SK-N-DZ (cell line): ENCODE measurements at regions not wholly inside any gene's neighbourhood (a gene's known extent, or its start where the extent isn't known, plus 50 kb on each side); places are given as distances from the start of the nearest gene placed in this dataset.
"Not testable (repeated sequence)": the region's sequence is repeated elsewhere in the genome, so short reads cannot be mapped to it uniquely, and the experiment has no call there.

Experiments
- DNase-seq: peaks from one replicate; pipeline ENCODE4 v3.0.0-alpha.2; 2015; ENCODE audit warnings: low spot score

GRCh38 chr10:6817770-6818169 is 237.7 kb upstream of the PRKCQ start:
- DNase-seq, result no peak

DNA sequence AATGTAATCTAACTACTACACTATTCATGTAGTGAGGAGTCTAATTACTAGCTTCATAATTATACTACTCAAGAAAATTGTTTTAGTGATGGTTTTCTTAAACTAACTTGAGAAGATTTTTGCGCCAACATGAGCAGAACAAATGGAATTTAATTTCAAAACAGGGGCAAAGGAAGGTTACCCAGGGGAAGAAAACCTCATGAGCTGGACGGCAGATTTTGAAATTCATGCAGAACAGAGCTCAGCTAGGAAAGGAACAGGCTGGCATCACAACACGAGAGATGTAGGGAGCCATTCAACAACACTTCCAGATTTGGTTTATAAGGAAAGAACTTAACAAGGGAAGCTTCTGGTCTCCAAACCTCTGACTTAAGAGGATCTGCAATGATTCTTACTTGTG is 235.3 kb upstream of the PRKCQ start:
- DNase-seq, result no peak

DNA sequence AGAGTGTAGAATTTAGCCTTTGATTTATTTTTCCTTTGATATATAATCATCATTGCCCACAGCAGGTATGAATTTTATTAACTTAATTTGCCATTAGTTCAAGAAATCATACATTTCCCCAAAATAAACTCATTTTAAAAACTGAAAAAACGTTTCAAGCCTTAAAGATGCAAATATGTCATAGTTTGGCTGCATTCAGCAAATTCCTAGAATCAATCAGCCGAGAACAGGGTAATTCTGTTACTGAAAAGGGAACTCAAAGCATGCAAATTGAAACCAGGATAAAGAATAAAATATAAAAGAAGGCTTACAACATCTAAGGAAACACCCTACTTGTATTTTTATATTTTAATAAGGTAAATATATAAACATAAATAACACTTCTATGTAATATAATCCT is 233.8 kb upstream of the PRKCQ start:
- DNase-seq, result no peak

- DNase-seq, result no peak
Observed at GRCh38 chr10:6813306-6813705, 233.2 kb upstream of the PRKCQ start.

DNA sequence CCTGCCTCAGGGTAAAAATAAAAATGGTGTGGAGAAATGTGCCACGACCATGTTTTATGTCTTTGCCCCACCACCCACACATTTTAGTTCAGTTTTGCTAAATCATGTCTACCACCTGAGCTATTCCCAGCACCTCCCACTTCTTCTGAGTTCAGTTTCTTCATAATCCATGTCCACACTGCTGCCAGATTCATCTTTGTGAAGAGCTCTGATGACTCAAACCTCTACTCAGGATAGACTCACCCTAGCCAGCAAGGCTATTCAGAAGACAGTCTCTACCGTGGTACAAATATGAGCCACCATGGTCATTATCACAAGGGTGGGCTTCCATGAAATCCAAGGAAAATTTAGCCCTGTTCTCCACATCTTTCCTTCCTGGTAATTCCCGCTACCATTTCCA is 231.1 kb upstream of the PRKCQ start:
- DNase-seq, result no peak

DNA sequence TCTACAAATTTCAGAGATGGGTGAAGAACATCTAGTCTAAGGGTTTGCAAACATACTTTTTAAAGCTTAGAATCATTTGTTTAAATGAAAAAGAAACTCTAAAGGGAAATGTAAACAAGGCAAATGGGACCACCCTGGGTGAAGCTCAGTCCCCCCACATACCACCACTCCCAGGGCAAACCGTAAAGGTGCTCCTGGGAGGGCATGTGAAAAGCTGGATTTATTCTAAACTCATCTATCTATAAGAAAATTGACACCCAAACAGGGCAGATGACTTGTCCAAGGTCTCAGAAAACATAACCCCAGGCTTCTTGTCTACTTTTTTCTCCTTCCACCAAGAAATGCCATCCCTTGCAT is 223.3 kb upstream of the PRKCQ start:
- DNase-seq, result no peak

DNA sequence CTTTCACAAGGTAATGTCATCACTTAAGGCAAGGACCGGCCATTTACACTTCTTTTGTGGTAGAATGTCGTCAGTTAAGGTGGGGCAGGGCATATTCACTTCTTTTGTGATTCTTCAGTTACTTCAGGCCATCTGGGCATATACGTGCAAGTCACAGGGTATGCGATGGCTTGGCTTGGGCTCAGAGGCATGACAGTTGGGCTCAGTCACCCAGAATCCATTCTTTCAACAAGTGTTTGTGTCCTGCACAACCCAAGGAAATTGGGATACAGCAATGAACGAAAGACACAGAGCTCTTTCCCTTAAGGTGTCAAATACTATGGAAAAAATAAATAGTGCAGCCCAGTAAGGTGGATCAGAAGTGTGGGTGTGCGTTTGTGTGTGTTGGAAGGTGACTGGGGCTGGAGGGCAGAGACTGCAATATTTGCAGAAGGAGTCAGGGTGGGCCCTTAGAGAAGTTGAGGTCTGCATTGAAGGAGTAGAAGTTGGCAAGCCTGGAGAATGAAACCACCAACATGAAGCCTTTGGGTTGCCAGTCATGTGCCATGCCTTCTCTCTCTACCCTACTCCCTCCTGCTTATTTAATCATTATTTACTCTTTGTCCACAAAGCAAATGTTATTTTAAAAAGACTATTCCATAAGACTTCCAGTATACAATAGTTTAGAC is 222.8 kb upstream of the PRKCQ start:
- no peak for DNase-seq

DNA sequence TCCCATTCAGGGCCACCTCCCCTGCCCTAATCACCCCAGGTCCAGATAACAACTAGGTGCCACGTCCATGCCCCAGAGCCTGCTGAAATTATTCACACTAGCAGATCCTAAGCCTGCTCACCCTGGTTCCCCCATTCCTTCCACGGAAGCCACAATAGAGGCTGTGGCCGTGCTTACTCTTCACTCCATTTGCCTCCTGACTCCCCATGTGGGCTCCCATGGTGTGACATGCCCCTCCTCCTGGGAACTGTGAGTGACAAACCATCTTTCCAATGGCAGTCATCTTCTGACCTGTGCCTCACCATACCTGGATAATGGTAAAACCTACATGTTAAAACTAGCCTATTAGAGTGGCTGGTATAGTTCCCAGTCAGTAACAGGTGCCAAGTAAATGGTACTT is 216.2 kb upstream of the PRKCQ start:
- no peak for DNase-seq

GRCh38 chr10:6795541-6795940 is 215.5 kb upstream of the PRKCQ start:
- no peak for DNase-seq

GRCh38 chr10:6794841-6795240 is 214.8 kb upstream of the PRKCQ start:
- DNase-seq, result not testable (repeated sequence)

DNA sequence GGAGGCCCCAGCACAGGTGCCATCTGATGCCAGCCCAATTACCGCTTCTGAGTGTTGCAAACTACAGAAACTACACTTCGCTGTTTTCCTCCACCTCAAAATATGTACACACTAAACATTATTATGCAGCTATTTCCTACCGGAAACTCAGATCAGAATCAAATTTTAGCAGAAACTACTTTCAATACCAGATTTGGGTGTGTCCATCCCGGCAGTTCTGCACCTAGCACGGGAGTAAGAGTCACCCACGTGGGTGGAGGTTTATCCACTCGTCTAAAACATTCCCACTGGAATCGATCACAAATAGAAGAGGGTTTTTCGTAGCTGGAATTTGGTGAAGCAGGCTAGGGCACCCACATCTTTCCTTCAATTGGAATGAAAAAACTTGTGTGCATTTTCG is 214.4 kb upstream of the PRKCQ start:
- DNase-seq, result no peak

GRCh38 chr10:6788731-6789130 is 208.7 kb upstream of the PRKCQ start:
- DNase-seq, result no peak

DNA sequence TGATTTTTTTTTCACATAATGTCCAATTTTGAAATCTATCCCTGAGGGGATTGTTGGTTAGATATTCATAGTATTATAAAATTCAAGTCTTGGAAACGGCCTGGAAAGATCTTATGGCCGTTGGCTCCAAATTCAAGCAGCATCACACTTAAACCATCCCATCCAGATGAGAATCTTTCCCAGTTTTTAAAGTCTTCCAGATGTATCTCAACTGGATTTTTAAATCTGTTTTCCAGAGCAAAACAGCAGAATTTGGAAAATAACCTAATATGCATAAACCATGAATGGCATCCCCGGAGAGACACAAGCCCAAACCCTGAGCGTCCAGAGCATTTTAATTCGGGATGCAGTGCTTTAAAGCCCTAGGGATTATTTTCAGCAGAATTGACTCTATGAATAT is 208.2 kb upstream of the PRKCQ start:
- DNase-seq, result no peak

DNA sequence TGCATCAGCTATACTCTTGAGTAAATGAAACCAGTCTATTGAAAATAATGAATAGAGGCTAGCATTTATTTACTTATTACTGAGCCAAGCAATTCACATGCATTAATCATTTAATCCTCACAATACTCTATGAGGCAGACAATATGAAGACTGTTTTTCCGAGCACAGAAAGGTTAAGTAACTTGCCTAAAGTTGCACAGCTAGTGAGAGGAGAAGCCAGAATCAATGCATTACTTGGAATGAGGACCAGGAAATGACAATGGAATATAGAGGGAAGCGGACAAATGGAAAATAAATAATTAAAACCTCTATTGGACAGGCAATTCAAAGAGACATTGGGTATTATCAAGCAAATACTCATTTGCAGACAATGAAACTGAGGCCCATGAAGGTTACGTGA is 207.6 kb upstream of the PRKCQ start:
- no peak for DNase-seq

DNA sequence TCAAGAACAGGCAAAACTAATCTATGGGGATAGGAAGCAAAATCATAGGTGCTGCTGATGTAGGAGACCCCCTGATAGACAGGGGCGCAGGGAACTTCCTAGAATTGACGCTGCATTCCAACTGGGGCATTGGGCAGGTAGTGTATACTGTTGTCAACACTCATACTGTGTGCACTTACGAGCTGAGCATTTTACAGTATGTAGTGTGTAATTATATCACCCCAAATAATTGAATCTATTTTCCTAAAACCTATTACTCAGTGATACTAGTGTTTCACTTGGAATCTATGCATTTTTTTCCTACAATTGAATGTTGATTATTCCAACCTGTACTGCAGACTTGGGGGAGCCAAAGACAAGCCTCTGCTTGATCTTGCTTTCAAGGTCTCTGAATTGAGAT is 207.0 kb upstream of the PRKCQ start:
- no peak for DNase-seq

GRCh38 chr10:6786579-6787031 is 206.5 kb upstream of the PRKCQ start:
- DNase-seq, result no peak

- not testable (repeated sequence) for DNase-seq
Observed at GRCh38 chr10:6784429-6784828, 204.4 kb upstream of the PRKCQ start.

DNA sequence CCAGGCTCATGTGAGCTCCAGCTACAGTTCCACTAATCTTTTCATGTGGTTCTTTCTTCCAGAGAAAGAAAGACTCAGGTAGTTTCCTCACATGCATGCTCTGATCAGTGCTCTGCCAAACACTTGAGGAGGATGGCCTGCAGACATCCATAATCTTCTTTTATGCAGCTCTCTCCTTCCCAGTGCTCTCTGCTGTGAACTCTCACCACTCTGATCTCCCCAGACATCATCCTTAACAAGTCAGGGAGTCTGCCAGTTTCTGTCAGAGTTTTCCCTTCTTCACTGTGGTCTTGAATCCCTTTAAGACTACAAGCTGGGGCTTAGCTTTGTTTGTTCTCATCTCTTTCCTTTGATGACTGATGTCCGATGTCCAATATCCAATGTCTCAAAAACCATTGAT is 203.4 kb upstream of the PRKCQ start:
- DNase-seq, result no peak

GRCh38 chr10:6782378-6782777 is 202.3 kb upstream of the PRKCQ start:
- DNase-seq, result no peak

DNA sequence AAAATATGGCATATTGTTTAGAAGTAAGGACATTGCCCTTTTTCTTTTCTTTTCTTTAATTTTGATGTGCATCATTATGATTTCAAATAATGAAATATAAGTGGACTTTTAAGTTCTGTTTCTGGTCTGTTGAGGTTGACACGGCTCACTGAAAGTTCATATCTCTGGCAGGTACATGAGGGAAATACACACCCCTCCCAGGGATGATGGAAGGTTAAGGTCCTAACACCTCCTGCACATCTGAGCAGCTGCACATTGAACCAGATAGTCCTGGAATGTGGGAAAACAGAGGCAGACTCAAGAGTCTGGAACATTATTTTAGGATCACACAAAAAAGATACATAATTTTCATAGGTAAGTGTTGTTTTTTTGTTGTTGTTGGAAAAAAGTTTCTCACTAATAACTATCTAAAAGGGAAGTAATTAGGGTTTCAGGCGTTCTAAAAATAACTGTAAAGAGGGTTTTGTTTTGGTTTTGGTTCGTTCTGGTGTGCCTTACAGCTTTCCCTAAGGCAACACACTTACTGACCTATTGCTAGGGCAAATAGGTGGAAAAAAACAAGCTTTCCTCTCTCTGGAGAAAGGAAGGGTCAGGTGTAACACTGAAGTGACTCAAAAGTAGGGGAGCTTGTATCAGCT is 201.2 kb upstream of the PRKCQ start:
- no peak for DNase-seq

DNA sequence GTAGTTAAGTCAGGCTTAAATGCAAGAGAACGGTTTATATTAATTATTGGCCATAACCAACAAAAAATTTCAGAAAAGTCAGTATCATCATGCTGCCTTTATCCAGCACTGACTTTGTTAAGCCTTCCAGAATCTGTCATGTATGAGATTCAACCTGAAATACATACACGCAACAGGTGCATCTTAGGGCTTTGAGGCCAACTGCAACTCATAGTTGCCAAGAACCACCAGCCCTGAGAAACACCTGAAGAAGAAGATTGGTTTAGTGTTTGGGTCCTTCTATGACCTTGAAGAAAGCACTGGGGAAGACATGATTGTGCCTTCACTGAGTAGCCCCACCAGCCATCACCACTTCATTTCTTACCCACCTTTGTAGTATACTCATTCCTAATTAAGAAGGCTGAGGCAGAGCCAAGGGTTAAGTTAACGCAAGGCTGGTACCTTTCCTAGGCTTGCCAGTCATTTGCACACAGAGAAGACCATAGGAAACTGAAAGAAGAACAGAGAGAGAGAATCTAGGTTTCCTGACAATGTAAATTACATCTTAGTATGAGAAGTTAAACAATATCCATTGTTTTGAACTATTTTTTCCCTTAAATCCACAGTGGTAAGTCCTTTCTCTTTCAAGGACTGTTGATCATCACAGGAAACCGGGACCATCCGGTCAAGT is 200.1 kb upstream of the PRKCQ start:
- DNase-seq, result no peak

DNA sequence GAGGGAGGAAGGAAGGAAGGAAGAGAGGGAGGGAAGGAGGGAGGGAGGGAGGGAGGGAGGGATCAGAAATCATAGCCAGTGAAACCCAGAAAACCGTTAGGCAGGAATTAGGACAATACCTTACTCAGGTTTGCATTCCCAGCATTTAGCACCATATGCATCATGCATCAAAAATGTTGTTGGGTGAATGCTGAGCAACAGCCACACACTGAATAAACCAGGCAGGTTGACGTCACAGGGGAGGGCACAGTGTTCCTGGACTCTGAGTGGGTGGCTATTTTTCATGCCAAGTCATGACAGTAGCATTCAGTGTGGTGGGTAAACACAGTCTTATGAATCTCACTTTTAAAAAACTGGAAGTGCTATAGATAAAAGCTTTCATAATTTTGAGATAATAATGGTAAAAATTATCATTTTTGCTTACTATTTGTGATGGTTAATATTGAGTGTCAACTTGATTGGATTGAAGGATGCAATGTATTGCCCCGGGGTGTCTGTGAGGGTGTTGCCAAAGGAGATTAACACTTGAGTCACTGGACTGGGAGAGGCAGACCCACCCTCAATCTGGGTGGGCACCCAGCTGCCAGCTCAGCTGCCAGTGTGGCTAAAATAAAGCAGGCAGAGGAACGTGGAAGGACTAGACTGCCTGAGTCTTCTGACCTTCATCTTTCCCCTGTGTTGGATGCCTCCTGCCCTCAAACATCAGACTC is 199.1 kb upstream of the PRKCQ start:
- no peak for DNase-seq

GRCh38 chr10:6776170-6776569 is 196.1 kb upstream of the PRKCQ start:
- no peak for DNase-seq
